SH-SY5Y (cell line): ENCODE measurements at regions not wholly inside any gene's neighbourhood (a gene's known extent, or its start where the extent isn't known, plus 50 kb on each side); places are given as distances from the start of the nearest gene placed in this dataset.

Source experiments
- GATA2 ChIP-seq: IDR thresholded peaks from 2 replicates; pipeline ENCODE4 v1.6.1; 2011; ENCODE audit warnings: mild to moderate bottlenecking, low read depth, low read length
- GATA3 ChIP-seq: IDR thresholded peaks from 2 replicates; pipeline ENCODE4 v1.6.1; 2011; ENCODE audit warnings: low read depth, mild to moderate bottlenecking, low read length, moderate library complexity

DNA sequence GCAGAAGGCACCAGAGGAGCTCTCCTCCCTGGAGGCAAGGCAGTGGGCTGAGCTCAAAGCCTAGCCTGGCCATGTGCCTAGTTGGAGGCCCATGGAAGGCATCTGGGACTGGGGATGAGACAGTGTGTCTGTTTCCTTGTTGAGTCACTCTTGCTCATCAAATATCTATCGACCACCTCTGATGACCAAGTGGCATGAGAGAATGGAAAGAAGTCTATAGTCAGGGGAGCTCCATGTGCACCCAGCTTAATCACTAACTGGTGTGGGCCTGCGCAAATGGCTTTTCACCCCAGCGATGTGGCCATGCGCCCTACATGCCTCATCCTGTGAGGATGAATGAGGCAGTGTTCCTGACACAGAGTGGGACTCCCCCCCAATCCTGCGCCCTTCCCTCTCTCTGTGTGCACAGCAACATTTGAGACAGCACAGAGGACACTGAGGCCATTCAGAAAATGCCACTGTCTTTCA, 229.9 kb downstream of the RPS24 start:
- TF ChIP-seq GATA3 (no peak), GATA2 (no peak)
